RWPE2 (cell line): ENCODE measurements at regions not wholly inside any gene's neighbourhood (a gene's known extent, or its start where the extent isn't known, plus 50 kb on each side); places are given as distances from the start of the nearest gene placed in this dataset.

Experiments
- ATAC-seq: fragments of 200-7000 bp; cut with Tn5 transposase; 3 replicates; pipeline ENCODE4 v1.9.1; 2021; ENCODE audit warnings: low read depth
- DNase-seq: peaks from one replicate; pipeline ENCODE4 v3.0.0-alpha.2; 2020; ENCODE audit warnings: low spot score
- H3K27ac ChIP-seq: fragments of 450-650 bp; 2 replicates; pipeline ENCODE4 v1.5.1; 2017; ENCODE audit warnings: mild to moderate bottlenecking; ENCODE audit not compliant: poor library complexity, severe bottlenecking
- H3K27me3 ChIP-seq: fragments of 250-450 bp; sonication (Bioruptor Pico); 2 replicates; pipeline ENCODE4 v1.5.1; 2021; ENCODE audit warnings: mild to moderate bottlenecking, moderate library complexity; ENCODE audit not compliant: insufficient read depth, poor library complexity, severe bottlenecking
- H3K36me3 ChIP-seq: fragments of 250-450 bp; sonication (Bioruptor Pico); 2 replicates; pipeline ENCODE4 v1.5.1; 2020; ENCODE audit warnings: low read depth, mild to moderate bottlenecking, moderate library complexity
- H3K4me1 ChIP-seq: fragments of 250-450 bp; sonication (Bioruptor Pico); 2 replicates; pipeline ENCODE4 v1.5.1; 2021; ENCODE audit warnings: mild to moderate bottlenecking, moderate library complexity; ENCODE audit not compliant: insufficient read depth, poor library complexity, severe bottlenecking
- H3K4me3 ChIP-seq: fragments of 250-450 bp; sonication (Bioruptor Pico); 2 replicates; pipeline ENCODE4 v1.5.1; 2021; ENCODE audit warnings: mild to moderate bottlenecking, moderate library complexity; ENCODE audit not compliant: severe bottlenecking
- H3K9me3 ChIP-seq: fragments of 250-450 bp; sonication (Bioruptor Pico); 2 replicates; pipeline ENCODE4 v1.5.1; 2021; ENCODE audit warnings: mild to moderate bottlenecking, moderate library complexity; ENCODE audit not compliant: severe bottlenecking
- TF ChIP-seq, protein P1 (sequence below): fragments of 450-650 bp; IDR thresholded peaks from one replicate; pipeline ENCODE4 v1.5.1; 2017; ENCODE audit warnings: mild to moderate bottlenecking, moderate library complexity; ENCODE audit not compliant: poor library complexity, severe bottlenecking

- Histone ChIP-seq H3K9me3 (no peaks in the 10 kb centered on the region), H3K4me1 (peaks cover 5% of the 10 kb centered on the region), H3K36me3 (no peaks in the 10 kb centered on the region), H3K27ac (no peak overlapping the region), H3K27me3 (no peaks in the 10 kb centered on the region), H3K4me3 (no peak overlapping the region)
- DNase-seq: no peak
- ATAC-seq: peak; percentile 62
- TF ChIP-seq, protein P1, sequence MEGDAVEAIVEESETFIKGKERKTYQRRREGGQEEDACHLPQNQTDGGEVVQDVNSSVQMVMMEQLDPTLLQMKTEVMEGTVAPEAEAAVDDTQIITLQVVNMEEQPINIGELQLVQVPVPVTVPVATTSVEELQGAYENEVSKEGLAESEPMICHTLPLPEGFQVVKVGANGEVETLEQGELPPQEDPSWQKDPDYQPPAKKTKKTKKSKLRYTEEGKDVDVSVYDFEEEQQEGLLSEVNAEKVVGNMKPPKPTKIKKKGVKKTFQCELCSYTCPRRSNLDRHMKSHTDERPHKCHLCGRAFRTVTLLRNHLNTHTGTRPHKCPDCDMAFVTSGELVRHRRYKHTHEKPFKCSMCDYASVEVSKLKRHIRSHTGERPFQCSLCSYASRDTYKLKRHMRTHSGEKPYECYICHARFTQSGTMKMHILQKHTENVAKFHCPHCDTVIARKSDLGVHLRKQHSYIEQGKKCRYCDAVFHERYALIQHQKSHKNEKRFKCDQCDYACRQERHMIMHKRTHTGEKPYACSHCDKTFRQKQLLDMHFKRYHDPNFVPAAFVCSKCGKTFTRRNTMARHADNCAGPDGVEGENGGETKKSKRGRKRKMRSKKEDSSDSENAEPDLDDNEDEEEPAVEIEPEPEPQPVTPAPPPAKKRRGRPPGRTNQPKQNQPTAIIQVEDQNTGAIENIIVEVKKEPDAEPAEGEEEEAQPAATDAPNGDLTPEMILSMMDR: no peak
These were observed 106.1 kb downstream of the NUDT12 start for GRCh38 chr5:103456476-103456875.

- ATAC-seq: no peak
- H3K27ac ChIP-seq: no peak overlapping the region
- no peaks in the 10 kb centered on the region for H3K36me3 ChIP-seq
- no peak overlapping the region for H3K4me3 ChIP-seq
- H3K27me3 ChIP-seq: no peaks in the 10 kb centered on the region
- no peaks in the 10 kb centered on the region for H3K9me3 ChIP-seq
- peaks cover 6% of the 10 kb centered on the region for H3K4me1 ChIP-seq
- TF ChIP-seq, protein P1: no peak
- no peak for DNase-seq
These were observed 106.8 kb downstream of the NUDT12 start for GRCh38 chr5:103455796-103456195.

DNA sequence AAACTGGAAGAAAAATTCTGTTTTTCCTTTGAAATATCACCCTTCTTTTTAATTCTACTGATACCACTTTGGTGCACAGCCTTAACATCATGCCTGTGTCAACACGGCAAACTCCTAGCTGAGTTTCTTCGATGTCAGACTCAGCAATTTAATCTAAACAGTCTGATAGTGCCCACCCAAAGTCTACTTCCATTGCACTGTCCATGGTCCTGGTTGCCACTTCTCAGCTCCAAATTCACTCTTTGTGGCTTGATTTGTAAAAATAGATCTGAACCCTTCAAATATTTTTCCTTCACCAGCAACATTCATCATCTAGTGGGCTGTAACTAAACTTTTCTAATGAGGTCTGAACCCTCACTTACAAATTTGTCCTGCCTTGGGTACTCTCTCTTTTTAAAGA lies 107.8 kb downstream of the NUDT12 start:
- H3K9me3 ChIP-seq: no peaks in the 10 kb centered on the region
- TF ChIP-seq, protein P1: no peak
- no peak for ATAC-seq

DNA sequence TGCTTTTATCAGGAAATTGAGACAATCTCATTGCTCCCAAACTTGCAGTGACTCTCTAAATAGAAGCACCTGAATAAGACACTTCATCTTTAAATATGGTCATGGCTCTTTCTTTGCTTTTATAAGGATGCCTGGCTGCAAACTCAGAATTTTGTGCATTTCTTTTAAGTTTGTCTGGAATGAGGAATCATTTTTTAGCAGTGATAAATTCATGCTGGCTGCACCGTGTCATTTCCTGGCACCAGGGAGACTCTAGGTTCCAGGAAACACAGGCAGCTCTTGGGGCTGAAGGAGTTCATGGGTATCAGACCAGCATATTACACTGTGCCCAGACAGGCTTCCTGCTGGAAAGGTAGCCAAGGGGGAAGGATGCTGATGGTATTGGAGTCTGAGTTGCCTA lies 109.9 kb downstream of the NUDT12 start:
- no peaks in the 10 kb centered on the region for H3K9me3 ChIP-seq
- ATAC-seq: no peak
- no peak overlapping the region for H3K27ac ChIP-seq
- H3K4me1 ChIP-seq: peaks cover 10% of the 10 kb centered on the region
- H3K27me3 ChIP-seq: no peaks in the 10 kb centered on the region
- no peak overlapping the region for H3K4me3 ChIP-seq
- no peaks in the 10 kb centered on the region for H3K36me3 ChIP-seq
- DNase-seq: no peak
- TF ChIP-seq, protein P1: no peak

More for the DNA sequence above, 107.8 kb downstream of the NUDT12 start:
- H3K27me3 ChIP-seq: no peaks in the 10 kb centered on the region
- DNase-seq: no peak
- H3K27ac ChIP-seq: no peak overlapping the region
- H3K4me3 ChIP-seq: no peak overlapping the region
- peaks cover 10% of the 10 kb centered on the region for H3K4me1 ChIP-seq
- no peaks in the 10 kb centered on the region for H3K36me3 ChIP-seq

GRCh38 chr5:103452089-103452488 lies 110.5 kb downstream of the NUDT12 start:
- Histone ChIP-seq H3K36me3 (no peaks in the 10 kb centered on the region), H3K4me1 (peaks cover 10% of the 10 kb centered on the region), H3K27ac (no peak overlapping the region), H3K9me3 (no peaks in the 10 kb centered on the region), H3K27me3 (no peaks in the 10 kb centered on the region), H3K4me3 (no peak overlapping the region)
- TF ChIP-seq, protein P1: no peak
- DNase-seq (no peak), ATAC-seq (no peak)
